ENCODE measurements at regions not wholly inside any gene's neighbourhood (a gene's known extent, or its start where the extent isn't known, plus 50 kb on each side); places are given as distances from the start of the nearest gene placed in this dataset.
"Not testable (repeated sequence)": the region's sequence is repeated elsewhere in the genome, so short reads cannot be mapped to it uniquely, and the experiment has no call there.

DNA sequence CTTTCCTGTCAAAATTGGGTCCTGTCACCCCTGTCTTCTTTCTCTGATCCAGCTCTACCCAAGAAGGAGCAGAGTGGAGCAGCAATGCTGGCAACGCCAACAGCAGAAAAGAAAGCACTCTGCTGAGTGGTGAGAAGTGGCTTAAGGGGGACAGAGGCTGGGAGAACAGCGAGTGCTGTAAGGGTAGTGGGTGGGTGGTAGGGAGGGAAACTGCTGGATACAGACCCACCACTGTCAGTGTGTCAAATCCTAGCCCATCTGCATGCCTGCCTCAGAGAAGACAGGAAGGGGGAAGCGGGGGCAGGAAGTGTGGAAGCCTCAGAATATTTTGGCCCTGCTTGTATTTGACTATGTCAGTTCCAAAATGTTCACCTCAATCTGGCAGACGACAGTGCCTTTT is 170.4 kb upstream of the MAST4 start:
- no peak for DNase-seq

DNA sequence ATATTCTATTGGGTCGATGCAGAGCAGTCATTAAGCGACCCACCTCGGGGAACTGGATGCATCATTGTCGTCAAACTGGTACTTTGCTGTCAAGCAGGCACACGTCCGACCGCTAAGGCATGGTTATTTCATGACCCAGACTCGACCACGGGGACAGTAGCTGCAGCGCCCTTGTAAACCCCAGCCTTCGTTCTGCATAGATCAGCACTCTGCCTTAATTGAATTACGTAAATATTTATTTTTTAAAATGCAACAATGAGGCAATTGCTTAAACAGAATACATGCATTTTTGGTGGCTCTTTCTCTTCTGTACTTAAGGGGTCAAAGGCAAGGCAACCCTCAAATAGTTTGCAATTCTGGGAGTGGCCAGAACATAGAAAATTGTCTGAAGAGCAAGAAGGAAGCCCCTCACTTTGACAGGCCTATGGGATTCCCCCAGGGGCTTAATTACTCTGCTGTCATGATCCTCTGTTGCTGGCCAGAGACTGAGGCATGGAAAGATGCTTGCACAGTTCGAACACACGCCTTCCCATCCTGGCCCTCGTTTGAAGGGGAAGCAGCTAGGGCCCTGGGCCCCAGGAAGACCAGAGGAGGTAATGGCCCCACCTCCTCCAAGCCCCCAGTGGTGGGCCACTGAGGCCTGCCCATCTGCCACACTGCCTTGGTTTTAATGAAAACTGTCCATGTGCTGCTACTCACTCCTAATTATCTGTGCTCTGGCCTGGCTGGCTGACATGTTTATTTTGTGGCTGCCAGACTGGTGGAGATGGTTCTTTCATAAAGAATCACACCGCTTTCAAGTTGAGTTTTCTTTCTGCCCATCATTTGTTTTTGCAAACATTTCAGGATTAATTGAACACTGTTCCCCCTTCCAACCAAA is 169.7 kb upstream of the MAST4 start:
- no peak for DNase-seq

DNA sequence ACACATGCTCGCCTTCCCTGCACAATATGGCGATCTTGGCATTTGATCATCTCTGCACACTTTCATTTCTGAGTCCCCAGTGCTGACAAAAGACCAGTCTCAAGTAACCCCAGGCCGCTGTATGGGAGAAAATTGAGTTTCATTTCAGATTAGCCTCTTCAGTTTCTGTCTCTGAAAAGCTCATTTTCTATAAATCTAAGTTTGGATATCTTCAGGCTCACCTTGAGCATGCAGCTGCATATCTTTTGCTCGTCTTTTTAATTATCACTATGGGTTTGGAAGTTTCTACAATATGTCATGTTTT is 169.1 kb upstream of the MAST4 start:
- DNase-seq, result no peak

GRCh38 chr5:66436721-66437120 is 159.5 kb upstream of the MAST4 start:
- DNase-seq, result no peak

- no peak for DNase-seq
Observed at GRCh38 chr5:66438087-66438486, 158.1 kb upstream of the MAST4 start.

GRCh38 chr5:66438696-66439095 is 157.5 kb upstream of the MAST4 start:
- no peak for DNase-seq

- DNase-seq, result no peak
Observed at GRCh38 chr5:66440202-66440680, 156.0 kb upstream of the MAST4 start.

DNA sequence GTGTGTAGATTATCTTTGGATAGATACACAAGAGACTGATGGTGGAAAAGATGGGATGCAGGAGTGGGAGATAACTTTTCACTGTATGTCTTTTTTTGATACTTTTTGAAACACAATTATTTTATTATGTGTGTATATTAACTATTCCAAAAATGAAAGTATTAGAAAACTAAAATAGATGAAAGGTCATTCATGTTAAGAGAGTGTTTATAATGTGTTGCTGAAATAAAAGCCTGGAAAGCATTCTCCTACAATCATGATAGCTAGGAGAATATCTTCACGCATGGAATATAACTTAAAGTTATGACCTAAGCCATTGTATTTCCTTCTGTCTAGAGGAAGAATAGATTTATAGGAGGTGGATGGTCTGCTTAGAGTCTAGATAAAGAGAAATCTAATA is 154.8 kb upstream of the MAST4 start:
- no peak for DNase-seq

- DNase-seq, result no peak
Observed at GRCh38 chr5:66442951-66443445, 153.2 kb upstream of the MAST4 start.

GRCh38 chr5:66443462-66444130 is 152.6 kb upstream of the MAST4 start:
- no peak for DNase-seq

- DNase-seq, result not testable (repeated sequence)
Observed at GRCh38 chr5:66448070-66448469, 148.1 kb upstream of the MAST4 start.

GRCh38 chr5:66450237-66450636 is 146.0 kb upstream of the MAST4 start:
- DNase-seq, result no peak

- DNase-seq, result no peak
Observed at GRCh38 chr5:66450988-66451387, 145.2 kb upstream of the MAST4 start.

DNA sequence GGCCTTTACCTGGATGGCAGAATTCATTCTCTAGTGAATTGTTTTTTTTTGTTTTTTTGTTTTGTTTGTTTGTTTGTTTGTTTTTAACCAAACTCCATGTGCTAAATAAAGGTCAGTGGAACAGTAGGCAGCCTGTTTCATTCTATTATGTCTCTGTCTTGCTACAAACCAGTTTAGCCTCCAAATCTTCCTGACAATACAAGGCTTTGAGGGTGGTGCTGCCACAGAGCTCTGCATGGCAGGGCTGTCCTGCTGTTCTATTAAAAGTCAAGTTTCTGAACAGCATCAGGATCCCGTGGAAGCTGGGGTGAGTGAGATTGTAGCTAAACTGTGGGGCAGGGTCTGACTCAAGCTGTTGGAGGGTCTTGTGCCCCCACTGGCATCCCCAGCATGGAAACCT is 144.1 kb upstream of the MAST4 start:
- DNase-seq, result no peak

DNA sequence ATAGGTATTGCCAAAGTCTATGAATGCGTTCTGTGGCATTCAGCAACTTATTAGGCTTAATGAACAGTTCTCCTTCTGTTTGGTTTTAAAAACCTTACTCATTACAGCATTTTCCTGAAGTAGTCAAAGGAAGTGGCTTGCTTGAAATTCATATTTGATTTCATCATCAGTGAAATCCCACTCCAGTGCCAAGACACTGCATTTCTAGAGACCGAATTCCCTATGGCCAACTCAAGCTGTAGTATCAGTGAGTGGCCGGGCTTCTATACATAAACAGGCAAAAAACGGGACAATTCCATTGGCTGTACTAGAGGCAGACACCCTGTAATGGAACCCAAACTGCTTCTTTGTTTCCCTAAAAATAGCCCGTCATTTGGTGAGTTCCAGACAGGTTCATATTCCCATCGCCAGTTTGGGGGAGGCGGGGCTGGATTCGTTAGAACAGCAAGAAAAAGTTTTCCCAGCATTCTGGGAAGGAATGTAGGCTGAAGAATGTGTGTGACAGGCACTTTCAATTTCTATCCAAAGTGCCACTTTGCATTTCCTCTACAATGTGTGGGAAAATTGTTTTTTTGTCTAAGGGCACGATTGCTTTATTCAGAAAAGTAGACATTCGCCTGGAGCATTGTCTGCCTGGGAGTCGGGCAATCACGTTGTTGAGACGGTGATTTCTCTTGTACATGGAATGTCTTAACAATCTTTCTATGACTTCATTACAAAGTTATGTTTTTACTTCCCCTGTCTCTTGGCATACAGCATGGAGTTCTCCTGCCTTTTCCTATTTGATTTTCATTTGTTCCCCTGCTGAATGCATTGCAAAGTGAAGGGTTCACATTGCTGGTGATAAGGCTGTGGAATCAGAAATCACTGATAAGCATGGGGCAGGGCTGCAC is 141.8 kb upstream of the MAST4 start:
- DNase-seq, result no peak

GRCh38 chr5:66459728-66460127 is 136.5 kb upstream of the MAST4 start:
- DNase-seq, result no peak

DNA sequence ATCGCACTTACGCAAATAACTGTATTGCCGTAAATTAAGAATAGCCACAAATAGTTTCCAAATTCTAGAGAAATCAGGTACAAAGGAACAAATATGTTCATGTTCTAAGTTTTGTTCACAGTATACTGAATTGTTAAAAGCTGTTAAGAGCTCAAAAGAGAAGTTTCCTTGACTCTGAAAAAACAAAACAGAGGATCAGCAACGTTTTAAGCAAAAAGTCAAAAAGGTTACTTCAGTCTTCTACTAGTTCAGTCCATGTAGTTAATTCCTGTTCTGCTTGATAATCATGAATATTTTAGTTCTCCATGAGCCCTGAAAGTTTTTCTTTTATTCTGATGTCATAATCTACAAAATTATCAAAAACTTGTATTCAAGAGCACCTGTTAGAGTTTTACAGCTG is 128.6 kb upstream of the MAST4 start:
- DNase-seq, result no peak

GRCh38 chr5:66469684-66470083 is 126.5 kb upstream of the MAST4 start:
- DNase-seq, result no peak

GRCh38 chr5:66472010-66472409 is 124.2 kb upstream of the MAST4 start:
- no peak for DNase-seq

DNA sequence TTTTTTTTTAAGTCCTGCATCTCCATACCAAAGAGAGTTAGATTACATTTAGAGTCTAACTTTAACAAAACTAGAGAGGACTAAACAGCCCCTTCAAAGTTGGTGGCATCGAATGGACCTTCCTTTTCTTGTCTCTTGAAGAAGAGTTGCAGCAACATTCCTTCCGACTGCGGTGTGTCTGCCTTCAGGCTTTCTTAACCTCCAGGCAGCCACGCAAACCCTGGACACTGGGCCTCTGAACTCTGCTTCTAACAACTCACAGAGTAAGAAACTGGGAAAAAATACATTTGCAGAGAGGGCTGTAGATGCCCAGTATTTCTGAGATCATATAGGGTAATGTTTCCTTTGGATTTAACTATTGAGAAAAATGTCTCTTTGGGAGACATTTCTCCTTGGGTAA is 120.5 kb upstream of the MAST4 start:
- no peak for DNase-seq

DNA sequence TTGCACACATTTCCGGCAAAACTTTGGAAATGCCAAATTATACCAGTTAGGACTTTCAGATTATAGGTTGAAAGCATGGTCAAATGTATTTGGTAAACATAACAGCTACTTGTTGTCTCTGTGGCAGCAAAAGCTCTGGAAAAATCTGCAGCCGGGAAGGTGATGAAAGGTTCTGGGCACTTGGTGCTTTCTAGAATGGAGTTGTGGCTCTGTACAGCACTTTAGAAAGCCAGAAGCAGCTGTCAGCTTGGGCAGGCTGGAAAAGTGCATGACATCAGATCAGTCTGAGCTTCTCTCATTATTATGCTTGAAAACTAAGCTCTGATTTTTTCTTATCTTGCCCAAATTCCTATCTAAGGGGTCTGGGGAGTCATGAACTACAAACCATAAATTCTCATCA is 118.6 kb upstream of the MAST4 start:
- DNase-seq, result no peak

DNA sequence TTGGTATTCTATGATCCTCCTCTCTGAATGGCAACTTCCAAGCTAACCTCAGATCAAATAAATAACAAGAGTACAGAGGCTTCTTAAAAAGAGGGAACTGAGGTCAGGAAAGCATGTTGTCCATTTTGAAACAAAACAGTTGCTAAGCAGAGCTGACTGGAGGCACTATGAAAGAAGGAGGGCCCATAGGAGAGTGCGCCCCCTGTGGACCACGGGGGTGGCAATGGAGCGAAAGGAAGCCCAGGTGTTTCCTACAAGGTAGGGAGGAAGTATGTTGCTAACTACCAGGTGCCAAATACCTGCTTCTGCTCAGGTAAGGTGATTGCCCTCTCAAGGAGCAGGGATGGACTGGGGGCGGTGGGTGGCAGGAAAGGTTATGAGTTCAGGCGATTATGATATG is 101.8 kb upstream of the MAST4 start:
- no peak for DNase-seq

- DNase-seq, result no peak
Observed at GRCh38 chr5:66498791-66499207, 97.4 kb upstream of the MAST4 start.
